ENCODE measurements at regions not wholly inside any gene's neighbourhood (a gene's known extent, or its start where the extent isn't known, plus 50 kb on each side); places are given as distances from the start of the nearest gene placed in this dataset.

- no peak overlapping the region for H3K4me2 ChIP-seq
- H3K4me3 ChIP-seq (IDR thresholded peaks at IDR 0.05; ENCODE audit: insufficient read depth, low read depth, low read length), result no peak overlapping the region
- no peak overlapping the region for H2AFZ ChIP-seq (ENCODE audit: low read depth)
- H3K9ac ChIP-seq, result no peak overlapping the region
- H3K36me3 ChIP-seq (ENCODE audit: insufficient read depth), result no peaks in the 10 kb centered on the region
- H4K20me1 ChIP-seq (ENCODE audit: insufficient read depth), result no peaks in the 10 kb centered on the region
- no peaks in the 10 kb centered on the region for H3K79me2 ChIP-seq (ENCODE audit: insufficient read depth, low read depth)
- no peak overlapping the region for H3K27ac ChIP-seq
- no peak for TF ChIP-seq CTCF (conservative IDR thresholded peaks at IDR 0.05; ENCODE audit: low read depth, low read length)
- no peaks in the 10 kb centered on the region for H3K4me1 ChIP-seq (ENCODE audit: low read depth, poor library complexity, severe bottlenecking)
- peaks cover 35% of the 10 kb centered on the region; the same call in 1 of the 2 replicates for H3K27me3 ChIP-seq (ENCODE audit: insufficient read depth, low read depth)
These were observed 77.6 kb downstream of the MATN1 start for GRCh38 chr1:30645807-30646206.

- Histone ChIP-seq H3K4me3 (IDR thresholded peaks at IDR 0.05; ENCODE audit: insufficient read depth, low read depth, low read length) (no peak overlapping the region), H3K9ac (no peak overlapping the region), H3K27ac (no peak overlapping the region), H3K27me3 (ENCODE audit: insufficient read depth, low read depth) (peaks cover 51% of the 10 kb centered on the region; the same call in 1 of the 2 replicates), H2AFZ (ENCODE audit: low read depth) (no peak overlapping the region), H4K20me1 (ENCODE audit: insufficient read depth) (no peaks in the 10 kb centered on the region), H3K4me2 (no peak overlapping the region), H3K79me2 (ENCODE audit: insufficient read depth, low read depth) (no peaks in the 10 kb centered on the region), H3K4me1 (ENCODE audit: low read depth, poor library complexity, severe bottlenecking) (no peaks in the 10 kb centered on the region), H3K36me3 (ENCODE audit: insufficient read depth) (no peaks in the 10 kb centered on the region)
- no peak for TF ChIP-seq CTCF (conservative IDR thresholded peaks at IDR 0.05; ENCODE audit: low read depth, low read length)
These were observed 80.8 kb downstream of the MATN1 start for GRCh38 chr1:30642391-30643120.

- Histone ChIP-seq H3K27ac (no peak overlapping the region), H3K9ac (no peak overlapping the region), H4K20me1 (ENCODE audit: insufficient read depth) (no peaks in the 10 kb centered on the region), H2AFZ (ENCODE audit: low read depth) (no peak overlapping the region), H3K4me1 (ENCODE audit: low read depth, poor library complexity, severe bottlenecking) (no peaks in the 10 kb centered on the region), H3K4me2 (no peak overlapping the region), H3K36me3 (ENCODE audit: insufficient read depth) (no peaks in the 10 kb centered on the region), H3K79me2 (ENCODE audit: insufficient read depth, low read depth) (no peaks in the 10 kb centered on the region), H3K27me3 (ENCODE audit: insufficient read depth, low read depth) (peaks cover 58% of the 10 kb centered on the region; the same call in 1 of the 2 replicates), H3K4me3 (IDR thresholded peaks at IDR 0.05; ENCODE audit: insufficient read depth, low read depth, low read length) (no peak overlapping the region)
- TF ChIP-seq CTCF (conservative IDR thresholded peaks at IDR 0.05; ENCODE audit: low read depth, low read length), result no peak
These were observed 81.6 kb downstream of the MATN1 start for GRCh38 chr1:30641572-30642353.

- Histone ChIP-seq H4K20me1 (ENCODE audit: insufficient read depth) (no peaks in the 10 kb centered on the region), H2AFZ (ENCODE audit: low read depth) (no peak overlapping the region), H3K27ac (no peak overlapping the region), H3K4me3 (IDR thresholded peaks at IDR 0.05; ENCODE audit: insufficient read depth, low read depth, low read length) (no peak overlapping the region), H3K9ac (no peak overlapping the region), H3K4me1 (ENCODE audit: low read depth, poor library complexity, severe bottlenecking) (no peaks in the 10 kb centered on the region), H3K79me2 (ENCODE audit: insufficient read depth, low read depth) (no peaks in the 10 kb centered on the region), H3K27me3 (ENCODE audit: insufficient read depth, low read depth) (peaks cover 54% of the 10 kb centered on the region; the same call in 1 of the 2 replicates), H3K36me3 (ENCODE audit: insufficient read depth) (no peaks in the 10 kb centered on the region), H3K4me2 (no peak overlapping the region)
- no peak for TF ChIP-seq CTCF (conservative IDR thresholded peaks at IDR 0.05; ENCODE audit: low read depth, low read length)
These were observed 83.4 kb downstream of the MATN1 start for GRCh38 chr1:30639881-30640452.

Data from KMS-11 (cell line).